ENCODE measurements at regions not wholly inside any gene's neighbourhood (a gene's known extent, or its start where the extent isn't known, plus 50 kb on each side); places are given as distances from the start of the nearest gene placed in this dataset.

- Histone ChIP-seq H3K27me3 (no peaks in the 10 kb centered on the region), H3K27ac (no peak overlapping the region), H3K36me3 (no peaks in the 10 kb centered on the region), H3K9me3 (no peaks in the 10 kb centered on the region), H3K4me1 (no peaks in the 10 kb centered on the region), H3K4me3 (no peak overlapping the region)
- DNase-seq (ENCODE audit: low spot score in 2 of 2) = no peak
- TF ChIP-seq EP300 (IDR thresholded peaks at IDR 0.05) (no peak), POLR2A (IDR thresholded peaks at IDR 0.05) (no peak), CTCF (IDR thresholded peaks at IDR 0.05) (no peak)
These were observed 559.7 kb upstream of the LRRN3 start for GRCh38 chr7:110531186-110531585.

- no peak for DNase-seq (ENCODE audit: low spot score in 2 of 2)
- H3K4me3 ChIP-seq = no peak overlapping the region
- WGBS, 2 donors = 77 to 80% methylated on average over 7 of the region's 7 CpGs
- no peak overlapping the region for H3K27ac ChIP-seq
- H3K9me3 ChIP-seq = no peaks in the 10 kb centered on the region
- no peaks in the 10 kb centered on the region for H3K27me3 ChIP-seq
- H3K36me3 ChIP-seq = no peaks in the 10 kb centered on the region
- H3K4me1 ChIP-seq = no peaks in the 10 kb centered on the region
- no peak for TF ChIP-seq EP300 (IDR thresholded peaks at IDR 0.05)
- no peak for TF ChIP-seq CTCF (IDR thresholded peaks at IDR 0.05)
- no peak for TF ChIP-seq POLR2A (IDR thresholded peaks at IDR 0.05)
These were observed 556.5 kb upstream of the LRRN3 start for GRCh38 chr7:110534241-110534931.

GRCh38 chr7:110539216-110539615 is 551.7 kb upstream of the LRRN3 start:
- no peaks in the 10 kb centered on the region for H3K36me3 ChIP-seq
- TF ChIP-seq EP300 (IDR thresholded peaks at IDR 0.05) (no peak), CTCF (IDR thresholded peaks at IDR 0.05) (no peak), POLR2A (IDR thresholded peaks at IDR 0.05) (no peak)
- no peaks in the 10 kb centered on the region for H3K4me1 ChIP-seq
- H3K4me3 ChIP-seq = no peak overlapping the region
- DNase-seq (ENCODE audit: low spot score in 2 of 2) = no peak
- no peaks in the 10 kb centered on the region for H3K27me3 ChIP-seq
- H3K9me3 ChIP-seq = no peaks in the 10 kb centered on the region
- no peak overlapping the region for H3K27ac ChIP-seq

DNA sequence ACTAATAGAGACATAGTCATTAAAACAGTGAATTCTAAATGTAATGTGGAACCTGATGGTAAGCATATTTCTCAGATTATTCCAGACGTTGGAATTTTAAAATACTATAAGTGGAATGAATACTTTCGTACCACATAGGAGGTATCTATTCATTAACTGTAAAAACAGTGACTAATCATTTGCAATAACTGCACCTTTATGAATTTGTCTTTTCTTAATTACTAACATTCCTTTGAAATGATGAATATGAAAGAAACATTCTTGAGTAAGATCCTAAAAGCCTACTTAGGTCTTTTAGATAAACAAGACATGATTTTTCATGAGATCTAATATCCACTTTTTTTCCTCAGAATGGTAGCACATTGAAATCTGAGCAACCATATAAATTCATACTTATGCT is 549.0 kb upstream of the LRRN3 start:
- Histone ChIP-seq H3K27me3 (no peaks in the 10 kb centered on the region), H3K4me1 (no peaks in the 10 kb centered on the region), H3K36me3 (no peaks in the 10 kb centered on the region), H3K4me3 (no peak overlapping the region), H3K27ac (no peak overlapping the region), H3K9me3 (no peaks in the 10 kb centered on the region)
- DNase-seq (ENCODE audit: low spot score in 2 of 2) = no peak
- no peak for TF ChIP-seq POLR2A (IDR thresholded peaks at IDR 0.05)
- no peak for TF ChIP-seq EP300 (IDR thresholded peaks at IDR 0.05)
- no peak for TF ChIP-seq CTCF (IDR thresholded peaks at IDR 0.05)
- 73 to 80% methylated on average over 2 of the region's 2 CpGs for WGBS, 2 donors

- Histone ChIP-seq H3K4me1 (no peaks in the 10 kb centered on the region), H3K36me3 (no peaks in the 10 kb centered on the region), H3K27ac (no peak overlapping the region), H3K27me3 (no peaks in the 10 kb centered on the region), H3K4me3 (no peak overlapping the region), H3K9me3 (no peaks in the 10 kb centered on the region)
- 44 to 75% methylated on average over 1 of the region's 1 CpG for WGBS, 2 donors
- DNase-seq (ENCODE audit: low spot score in 2 of 2) = no peak
- TF ChIP-seq EP300 (IDR thresholded peaks at IDR 0.05) (no peak), POLR2A (IDR thresholded peaks at IDR 0.05) (no peak), CTCF (IDR thresholded peaks at IDR 0.05) (no peak)
These were observed 546.7 kb upstream of the LRRN3 start for GRCh38 chr7:110544194-110544593.
